ENCODE measurements at regions not wholly inside any gene's neighbourhood (a gene's known extent, or its start where the extent isn't known, plus 50 kb on each side); places are given as distances from the start of the nearest gene placed in this dataset.

GRCh38 chr4:186934841-186935443 is 211.3 kb upstream of the FAT1 start:
- CTCF ChIA-PET = no interaction called here

GRCh38 chr4:186935901-186936300 is 212.2 kb upstream of the FAT1 start:
- POLR2A ChIA-PET = no interaction called here
- DNase-seq (ENCODE audit: extremely low spot score) = no peak
- TF ChIP-seq HDGF (IDR thresholded peaks at IDR 0.05; ENCODE audit: borderline replicate concordance) (no peak), ELF4 (IDR thresholded peaks at IDR 0.05) (no peak), ARNT (IDR thresholded peaks at IDR 0.05) (no peak), LEF1 (IDR thresholded peaks at IDR 0.05; ENCODE audit: borderline replicate concordance) (no peak), L3MBTL2 (conservative IDR thresholded peaks at IDR 0.05) (no peak), FOXA1 (IDR thresholded peaks at IDR 0.05) (no peak)
- CTCF ChIA-PET = no interaction called here

More at GRCh38 chr4:186934841-186935443, 211.3 kb upstream of the FAT1 start:
- POLR2A ChIA-PET = no interaction called here
- no peak for DNase-seq (ENCODE audit: extremely low spot score)
- TF ChIP-seq ZNF384 (IDR thresholded peaks at IDR 0.05) = no peak
- TF ChIP-seq FOXM1 (IDR thresholded peaks at IDR 0.05; ENCODE audit: borderline replicate concordance) = no peak
- TF ChIP-seq NFRKB (IDR thresholded peaks at IDR 0.05) = no peak
- no peak for TF ChIP-seq FOXA1 (IDR thresholded peaks at IDR 0.05)
- no peak for TF ChIP-seq ARNT (IDR thresholded peaks at IDR 0.05)
- no peak for TF ChIP-seq L3MBTL2 (conservative IDR thresholded peaks at IDR 0.05)
- no peak for TF ChIP-seq PKNOX1 (IDR thresholded peaks at IDR 0.05)
- no peak for TF ChIP-seq LEF1 (IDR thresholded peaks at IDR 0.05; ENCODE audit: borderline replicate concordance)
- TF ChIP-seq TARDBP (IDR thresholded peaks at IDR 0.05) = no peak
- no peak for TF ChIP-seq ELF4 (IDR thresholded peaks at IDR 0.05)
- no peak for TF ChIP-seq CTBP1 (IDR thresholded peaks at IDR 0.05; ENCODE audit: borderline replicate concordance)
- no peak for TF ChIP-seq HDGF (IDR thresholded peaks at IDR 0.05; ENCODE audit: borderline replicate concordance)
- no peak for TF ChIP-seq BHLHE40 (IDR thresholded peaks at IDR 0.05; ENCODE audit: borderline replicate concordance)

GRCh38 chr4:186936496-186937375 is 213.1 kb upstream of the FAT1 start:
- no peak for DNase-seq (ENCODE audit: extremely low spot score)
- ChIA-PET CTCF (interaction anchor here (0.6 to 0.7 kb wide), 2 partner anchors 9 to 1101 kb away, joined by 3 to 4 read pairs; no protein-coding TSS in a partner anchor), POLR2A (interaction anchor here (0.8 kb wide), 1 partner anchor 213 kb away, joined by 3 read pairs; the partner anchor contains the start of gene FAT1)
- TF ChIP-seq NFRKB (IDR thresholded peaks at IDR 0.05) = no peak
- no peak for TF ChIP-seq CTBP1 (IDR thresholded peaks at IDR 0.05; ENCODE audit: borderline replicate concordance)
- no peak for TF ChIP-seq ZNF384 (IDR thresholded peaks at IDR 0.05)
- TF ChIP-seq FOXA1 (IDR thresholded peaks at IDR 0.05) = no peak
- TF ChIP-seq LEF1 (IDR thresholded peaks at IDR 0.05; ENCODE audit: borderline replicate concordance) = no peak
- no peak for TF ChIP-seq SUZ12 (IDR thresholded peaks at IDR 0.05)
- TF ChIP-seq L3MBTL2 (conservative IDR thresholded peaks at IDR 0.05) = no peak
- no peak for TF ChIP-seq BHLHE40 (IDR thresholded peaks at IDR 0.05; ENCODE audit: borderline replicate concordance)
- TF ChIP-seq ARNT (IDR thresholded peaks at IDR 0.05) = no peak
- no peak for TF ChIP-seq HDGF (IDR thresholded peaks at IDR 0.05; ENCODE audit: borderline replicate concordance)
- no peak for TF ChIP-seq FOXM1 (IDR thresholded peaks at IDR 0.05; ENCODE audit: borderline replicate concordance)
- no peak for TF ChIP-seq SP1 (IDR thresholded peaks at IDR 0.05)
- TF ChIP-seq FOXK2 (IDR thresholded peaks at IDR 0.05) = no peak
- no peak for TF ChIP-seq TARDBP (IDR thresholded peaks at IDR 0.05)
- no peak for TF ChIP-seq PKNOX1 (IDR thresholded peaks at IDR 0.05)
- no peak for TF ChIP-seq ELF4 (IDR thresholded peaks at IDR 0.05)

GRCh38 chr4:186939226-186939625 is 215.6 kb upstream of the FAT1 start:
- TF ChIP-seq TARDBP (IDR thresholded peaks at IDR 0.05) = no peak
- no peak for TF ChIP-seq ARNT (IDR thresholded peaks at IDR 0.05)
- no peak for TF ChIP-seq LEF1 (IDR thresholded peaks at IDR 0.05; ENCODE audit: borderline replicate concordance)
- TF ChIP-seq SUZ12 (IDR thresholded peaks at IDR 0.05) = no peak
- TF ChIP-seq NFRKB (IDR thresholded peaks at IDR 0.05) = no peak
- TF ChIP-seq L3MBTL2 (conservative IDR thresholded peaks at IDR 0.05) = no peak
- TF ChIP-seq FOXK2 (IDR thresholded peaks at IDR 0.05) = no peak
- TF ChIP-seq PKNOX1 (IDR thresholded peaks at IDR 0.05) = no peak
- no peak for TF ChIP-seq FOXM1 (IDR thresholded peaks at IDR 0.05; ENCODE audit: borderline replicate concordance)
- no peak for TF ChIP-seq FOXA1 (IDR thresholded peaks at IDR 0.05)
- no peak for TF ChIP-seq HDGF (IDR thresholded peaks at IDR 0.05; ENCODE audit: borderline replicate concordance)
- TF ChIP-seq SP1 (IDR thresholded peaks at IDR 0.05) = no peak
- TF ChIP-seq BHLHE40 (IDR thresholded peaks at IDR 0.05; ENCODE audit: borderline replicate concordance) = no peak
- TF ChIP-seq CTBP1 (IDR thresholded peaks at IDR 0.05; ENCODE audit: borderline replicate concordance) = no peak
- no peak for TF ChIP-seq ZNF384 (IDR thresholded peaks at IDR 0.05)
- TF ChIP-seq ELF4 (IDR thresholded peaks at IDR 0.05) = no peak
- CTCF ChIA-PET = no interaction called here
- POLR2A ChIA-PET = no interaction called here
- DNase-seq (ENCODE audit: extremely low spot score) = no peak

- CTCF ChIA-PET = no interaction called here
- POLR2A ChIA-PET = no interaction called here
- no peak for TF ChIP-seq ZNF384 (IDR thresholded peaks at IDR 0.05)
- TF ChIP-seq SP1 (IDR thresholded peaks at IDR 0.05) = no peak
- no peak for TF ChIP-seq ELF4 (IDR thresholded peaks at IDR 0.05)
- TF ChIP-seq L3MBTL2 (conservative IDR thresholded peaks at IDR 0.05) = no peak
- TF ChIP-seq TARDBP (IDR thresholded peaks at IDR 0.05) = no peak
- no peak for TF ChIP-seq NFRKB (IDR thresholded peaks at IDR 0.05)
- no peak for DNase-seq (ENCODE audit: extremely low spot score)
Observed at GRCh38 chr4:186939766-186940165, 216.1 kb upstream of the FAT1 start.
